Hepatocyte (in vitro differentiated cells): ENCODE measurements at regions not wholly inside any gene's neighbourhood (a gene's known extent, or its start where the extent isn't known, plus 50 kb on each side); places are given as distances from the start of the nearest gene placed in this dataset.

Experiments
- DNase-seq: peaks from one replicate; pipeline ENCODE4 v3.0.0-alpha.2; 2016; ENCODE audit warnings: low spot score
- H2AFZ ChIP-seq: fragments of 200-600 bp; sonication (generic); 2 replicates; pipeline ENCODE4 v1.6.0; 2016; ENCODE audit warnings: antibody characterized with exemption, mild to moderate bottlenecking
- H3K27ac ChIP-seq: fragments of 200-600 bp; sonication (generic); 2 replicates; pipeline ENCODE4 v1.5.1; 2016; ENCODE audit warnings: mild to moderate bottlenecking
- H3K27me3 ChIP-seq: fragments of 200-600 bp; sonication (generic); 2 replicates; pipeline ENCODE4 v1.6.1; 2016
- H3K36me3 ChIP-seq: fragments of 200-600 bp; sonication (generic); replicated peaks from 2 replicates; pipeline ENCODE4 v1.5.1; 2016; ENCODE audit warnings: low read depth; ENCODE audit not compliant: insufficient read depth
- H3K4me1 ChIP-seq: fragments of 200-600 bp; sonication (generic); 2 replicates; pipeline ENCODE4 v1.5.1; 2016; ENCODE audit warnings: mild to moderate bottlenecking, moderate library complexity; ENCODE audit not compliant: insufficient read depth
- H3K4me2 ChIP-seq: fragments of 200-600 bp; sonication (generic); 2 replicates; pipeline ENCODE4 v1.6.0; 2016
- H3K4me3 ChIP-seq: fragments of 200-600 bp; sonication (generic); 2 replicates; pipeline ENCODE4 v1.5.1; 2016; ENCODE audit warnings: mild to moderate bottlenecking
- H3K79me2 ChIP-seq: fragments of 200-600 bp; sonication (generic); 2 replicates; pipeline ENCODE4 v1.6.0; 2017; ENCODE audit warnings: mild to moderate bottlenecking
- H3K9me2 ChIP-seq: fragments of 200-600 bp; sonication (generic); replicated peaks from 2 replicates; pipeline ENCODE4 v1.6.0; 2017; ENCODE audit warnings: mild to moderate bottlenecking; ENCODE audit not compliant: insufficient read depth
- H3K9me3 ChIP-seq: fragments of 200-600 bp; sonication (generic); 2 replicates; pipeline ENCODE4 v1.5.1; 2016; ENCODE audit warnings: low read depth, mild to moderate bottlenecking
- H4K20me1 ChIP-seq: fragments of 200-600 bp; sonication (generic); 2 replicates; pipeline ENCODE4 v1.6.0; 2016; ENCODE audit warnings: mild to moderate bottlenecking; ENCODE audit not compliant: insufficient read depth, poor library complexity, severe bottlenecking
- CTCF ChIP-seq: fragments of 200-600 bp; sonication (generic); IDR thresholded peaks from 2 replicates; pipeline ENCODE4 v1.5.1; 2016; ENCODE audit warnings: antibody characterized with exemption, mild to moderate bottlenecking; ENCODE audit not compliant: poor library complexity
- EZH2 ChIP-seq: fragments of 200-600 bp; sonication (generic); IDR thresholded peaks from 2 replicates; pipeline ENCODE4 v1.6.1; 2016; ENCODE audit warnings: antibody characterized with exemption, mild to moderate bottlenecking, borderline replicate concordance
- EZH2phosphoT487 ChIP-seq: fragments of 200-600 bp; sonication (generic); IDR thresholded peaks from one replicate; pipeline ENCODE4 v1.6.1; 2018; ENCODE audit warnings: antibody characterized with exemption, mild to moderate bottlenecking, low read depth, moderate library complexity; ENCODE audit not compliant: unreplicated experiment, severe bottlenecking
- WGBS: methylation state at CpG from one replicate; pipeline ENCODE4 v1.1.6; 2016; ENCODE audit warnings: low lambda C conversion rate; ENCODE audit errors: missing lambda C conversion rate; 5-methylcytosine and 5-hydroxymethylcytosine counted together

- Histone ChIP-seq H3K9me3 (no peaks in the 10 kb centered on the region), H3K4me1 (no peaks in the 10 kb centered on the region), H3K4me2 (no peak overlapping the region), H2AFZ (no peak overlapping the region), H3K9me2 (no peaks in the 10 kb centered on the region), H3K27me3 (no peaks in the 10 kb centered on the region), H3K27ac (no peak overlapping the region), H3K36me3 (no peaks in the 10 kb centered on the region), H4K20me1 (no peaks in the 10 kb centered on the region), H3K79me2 (no peaks in the 10 kb centered on the region), H3K4me3 (no peak overlapping the region)
- WGBS, result 90% methylated on average over 3 of the region's 3 CpGs
- TF ChIP-seq CTCF (no peak), EZH2 (no peak), EZH2phosphoT487 (no peak)
- no peak for DNase-seq
These were observed 175.9 kb upstream of the SGK1 start for GRCh38 chr6:134493789-134494188.

- no peaks in the 10 kb centered on the region for H4K20me1 ChIP-seq
- no peaks in the 10 kb centered on the region for H3K9me3 ChIP-seq
- no peaks in the 10 kb centered on the region for H3K4me1 ChIP-seq
- no peak overlapping the region for H2AFZ ChIP-seq
- no peak for DNase-seq
- no peak overlapping the region for H3K27ac ChIP-seq
- TF ChIP-seq EZH2 (no peak), EZH2phosphoT487 (no peak), CTCF (no peak)
- H3K9me2 ChIP-seq, result no peaks in the 10 kb centered on the region
- no peak overlapping the region for H3K4me2 ChIP-seq
- WGBS, result 97% methylated on average over 2 of the region's 2 CpGs
- H3K79me2 ChIP-seq, result no peaks in the 10 kb centered on the region
- no peaks in the 10 kb centered on the region for H3K36me3 ChIP-seq
- no peak overlapping the region for H3K4me3 ChIP-seq
- no peaks in the 10 kb centered on the region for H3K27me3 ChIP-seq
These were observed 173.6 kb upstream of the SGK1 start for GRCh38 chr6:134491477-134491876.

GRCh38 chr6:134482593-134483270, 164.8 kb upstream of the SGK1 start:
- no peak overlapping the region for H2AFZ ChIP-seq
- H3K36me3 ChIP-seq, result no peaks in the 10 kb centered on the region
- TF ChIP-seq CTCF (no peak), EZH2phosphoT487 (no peak), EZH2 (no peak)
- no peak overlapping the region for H3K4me2 ChIP-seq
- H3K4me1 ChIP-seq, result no peaks in the 10 kb centered on the region
- DNase-seq, result no peak
- no peaks in the 10 kb centered on the region for H3K9me3 ChIP-seq
- no peak overlapping the region for H3K4me3 ChIP-seq
- H3K79me2 ChIP-seq, result no peaks in the 10 kb centered on the region
- H3K27ac ChIP-seq, result no peak overlapping the region
- no peaks in the 10 kb centered on the region for H3K27me3 ChIP-seq
- H3K9me2 ChIP-seq, result no peaks in the 10 kb centered on the region
- H4K20me1 ChIP-seq, result no peaks in the 10 kb centered on the region
- 78% methylated on average over 12 of the region's 12 CpGs for WGBS

- Histone ChIP-seq H2AFZ (no peak overlapping the region), H3K9me2 (no peaks in the 10 kb centered on the region), H4K20me1 (no peaks in the 10 kb centered on the region), H3K27me3 (no peaks in the 10 kb centered on the region), H3K36me3 (no peaks in the 10 kb centered on the region), H3K79me2 (no peaks in the 10 kb centered on the region), H3K4me2 (no peak overlapping the region), H3K27ac (no peak overlapping the region), H3K4me3 (no peak overlapping the region), H3K4me1 (no peaks in the 10 kb centered on the region), H3K9me3 (no peaks in the 10 kb centered on the region)
- WGBS, result 85% methylated on average over 6 of the region's 6 CpGs
- no peak for TF ChIP-seq EZH2phosphoT487
- TF ChIP-seq EZH2, result no peak
- no peak for TF ChIP-seq CTCF
- DNase-seq, result no peak
These were observed 164.1 kb upstream of the SGK1 start for GRCh38 chr6:134481966-134482365.
